ENCODE measurements at regions not wholly inside any gene's neighbourhood (a gene's known extent, or its start where the extent isn't known, plus 50 kb on each side); places are given as distances from the start of the nearest gene placed in this dataset.
"Not testable (repeated sequence)": the region's sequence is repeated elsewhere in the genome, so short reads cannot be mapped to it uniquely, and the experiment has no call there.

- no peak for DNase-seq (ENCODE audit: extremely low spot score)
- Histone ChIP-seq H3K36me3 (ENCODE audit: insufficient read depth) (no peaks in the 10 kb centered on the region), H3K4me1 (ENCODE audit: insufficient read depth) (no peaks in the 10 kb centered on the region), H3K27ac (ENCODE audit: low read depth) (no peak overlapping the region), H3K4me3 (ENCODE audit: low read depth, low read length) (no peak overlapping the region)
- WGBS: 66% methylated on average over 10 of the region's 10 CpGs
Observed at GRCh38 chr20:48448666-48449600, 378.9 kb downstream of the PREX1 start.

DNA sequence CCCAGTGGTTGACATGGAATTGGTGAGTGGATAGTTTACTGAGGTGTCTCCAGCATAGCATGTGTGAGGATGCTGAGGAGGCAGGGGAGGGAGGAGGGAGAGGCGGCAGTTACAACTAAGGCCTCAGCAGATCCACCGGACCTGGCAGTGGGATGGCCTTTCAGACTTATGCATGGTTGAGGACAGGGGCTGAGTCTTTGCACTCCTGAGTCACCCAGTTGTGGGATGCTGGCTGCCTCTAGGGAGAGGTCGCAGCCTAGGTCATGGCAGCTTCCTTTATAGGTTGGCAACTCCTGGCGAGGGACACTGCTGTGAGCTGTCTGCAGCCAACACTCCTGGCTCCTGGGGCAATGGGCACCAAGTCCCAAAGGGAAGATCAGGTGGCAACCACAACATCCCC is 380.3 kb downstream of the PREX1 start:
- WGBS: 86% methylated on average over 4 of the region's 4 CpGs
- DNase-seq (ENCODE audit: extremely low spot score): no peak
- H3K4me3 ChIP-seq (ENCODE audit: low read depth, low read length): no peak overlapping the region
- no peak overlapping the region for H3K27ac ChIP-seq (ENCODE audit: low read depth)
- H3K4me1 ChIP-seq (ENCODE audit: insufficient read depth): no peaks in the 10 kb centered on the region
- H3K36me3 ChIP-seq (ENCODE audit: insufficient read depth): no peaks in the 10 kb centered on the region

DNA sequence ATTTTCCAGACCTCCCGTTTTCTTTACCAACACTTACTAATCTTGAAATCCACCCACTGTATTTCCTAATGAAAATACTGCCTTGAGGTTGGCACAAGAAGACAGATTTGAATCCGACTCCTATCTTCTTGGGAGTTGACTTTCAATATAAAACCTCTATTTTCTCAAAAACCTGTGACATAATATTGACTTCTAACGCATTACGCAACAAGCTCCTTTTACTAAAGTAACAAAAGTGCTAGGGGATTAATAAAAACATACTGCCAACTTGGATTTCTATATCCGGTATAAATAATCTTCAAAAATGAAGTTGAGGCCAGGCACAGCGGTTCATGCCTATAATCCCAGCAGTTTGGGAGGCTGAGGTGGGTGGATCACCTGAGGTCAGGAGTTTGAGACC is 382.0 kb downstream of the PREX1 start:
- Histone ChIP-seq H3K4me3 (ENCODE audit: low read depth, low read length) (no peak overlapping the region), H3K4me1 (ENCODE audit: insufficient read depth) (no peaks in the 10 kb centered on the region), H3K27ac (ENCODE audit: low read depth) (no peak overlapping the region), H3K36me3 (ENCODE audit: insufficient read depth) (no peaks in the 10 kb centered on the region)
- no peak for DNase-seq (ENCODE audit: extremely low spot score)
- WGBS: 90% methylated on average over 6 of the region's 6 CpGs

DNA sequence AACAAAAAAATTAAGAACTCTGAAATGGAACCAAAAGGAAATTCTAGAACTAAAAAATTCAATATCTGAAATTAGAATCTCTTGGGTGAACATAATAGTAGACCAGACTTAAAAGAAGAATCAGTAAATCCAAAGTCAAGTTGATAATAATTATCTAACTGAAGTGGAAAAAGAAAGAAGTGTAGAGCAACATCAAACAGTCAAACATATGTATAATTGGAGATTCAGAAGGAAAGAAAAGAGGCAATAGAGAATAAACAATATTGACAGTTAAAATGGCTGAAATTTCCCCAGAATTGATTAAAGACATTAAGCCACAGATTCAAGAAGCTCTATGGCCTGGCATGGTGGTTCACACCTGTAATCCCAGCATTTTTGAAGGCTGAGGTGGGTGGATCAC is 383.6 kb downstream of the PREX1 start:
- H3K36me3 ChIP-seq (ENCODE audit: insufficient read depth): no peaks in the 10 kb centered on the region
- H3K27ac ChIP-seq (ENCODE audit: low read depth): no peak overlapping the region
- H3K4me3 ChIP-seq (ENCODE audit: low read depth, low read length): no peak overlapping the region

GRCh38 chr20:48440916-48441315 is 386.9 kb downstream of the PREX1 start:
- no peak overlapping the region for H3K4me3 ChIP-seq (ENCODE audit: low read depth, low read length)
- no peak overlapping the region for H3K27ac ChIP-seq (ENCODE audit: low read depth)
- no peaks in the 10 kb centered on the region for H3K36me3 ChIP-seq (ENCODE audit: insufficient read depth)
- no peak for DNase-seq (ENCODE audit: extremely low spot score)
- H3K4me1 ChIP-seq (ENCODE audit: insufficient read depth): no peaks in the 10 kb centered on the region
- 94% methylated on average over 8 of the region's 8 CpGs for WGBS

More for the DNA sequence above, 383.6 kb downstream of the PREX1 start:
- H3K4me1 ChIP-seq (ENCODE audit: insufficient read depth): no peaks in the 10 kb centered on the region
- no peak for DNase-seq (ENCODE audit: extremely low spot score)

DNA sequence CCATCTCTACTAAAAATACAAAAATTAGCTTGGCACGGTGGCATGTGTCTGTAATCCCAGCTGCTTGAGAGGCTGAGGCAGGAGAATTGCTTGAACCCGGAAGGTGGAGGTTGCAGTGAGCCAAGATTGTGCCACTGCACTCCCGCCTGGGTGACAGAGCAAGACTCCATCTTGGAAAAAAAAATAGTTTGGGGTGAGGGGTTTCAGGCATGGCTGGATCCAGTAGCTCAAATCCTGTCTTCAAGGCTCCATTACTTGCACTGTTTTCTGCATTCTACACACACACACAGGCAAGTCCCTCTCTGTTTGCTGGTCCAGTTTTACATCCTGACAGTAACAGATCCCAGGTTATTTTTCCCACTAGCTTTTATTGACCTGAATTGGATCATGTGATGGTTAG is 387.5 kb downstream of the PREX1 start:
- not testable (repeated sequence) for H3K36me3 ChIP-seq (ENCODE audit: insufficient read depth); DNase-seq (ENCODE audit: extremely low spot score); H3K4me3 ChIP-seq (ENCODE audit: low read depth, low read length); H3K27ac ChIP-seq (ENCODE audit: low read depth); H3K4me1 ChIP-seq (ENCODE audit: insufficient read depth)
- WGBS: 93% methylated on average over 3 of the region's 3 CpGs

GRCh38 chr20:48437146-48437545 is 390.7 kb downstream of the PREX1 start:
- Histone ChIP-seq H3K27ac (ENCODE audit: low read depth) (no peak overlapping the region), H3K4me3 (ENCODE audit: low read depth, low read length) (no peak overlapping the region), H3K4me1 (ENCODE audit: insufficient read depth) (no peaks in the 10 kb centered on the region), H3K36me3 (ENCODE audit: insufficient read depth) (no peaks in the 10 kb centered on the region)
- WGBS: 70% methylated on average over 5 of the region's 5 CpGs
- DNase-seq (ENCODE audit: extremely low spot score): no peak

DNA sequence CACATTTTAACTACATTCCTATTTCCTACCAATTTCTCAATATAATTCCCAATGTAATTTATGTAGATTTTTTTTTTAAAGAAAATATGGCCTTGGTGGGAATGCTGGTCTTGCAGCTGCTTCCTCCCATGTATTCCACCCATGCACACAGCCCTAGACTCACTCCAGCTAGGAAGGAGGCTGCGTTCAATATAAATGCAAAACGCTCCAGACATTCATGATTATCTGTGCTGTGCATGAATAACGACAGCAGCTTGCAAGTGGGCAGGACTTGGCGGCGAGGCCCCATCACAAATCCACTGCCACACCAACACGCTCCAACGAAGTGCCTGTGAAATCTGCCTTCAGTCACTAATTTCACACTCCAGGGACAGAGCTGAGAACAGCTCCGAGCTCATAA is 391.2 kb downstream of the PREX1 start:
- 54% methylated on average over 8 of the region's 8 CpGs for WGBS
- H3K4me3 ChIP-seq (ENCODE audit: low read depth, low read length); H3K27ac ChIP-seq (ENCODE audit: low read depth); DNase-seq (ENCODE audit: extremely low spot score); H3K4me1 ChIP-seq (ENCODE audit: insufficient read depth); H3K36me3 ChIP-seq (ENCODE audit: insufficient read depth): not testable (repeated sequence)

DNA sequence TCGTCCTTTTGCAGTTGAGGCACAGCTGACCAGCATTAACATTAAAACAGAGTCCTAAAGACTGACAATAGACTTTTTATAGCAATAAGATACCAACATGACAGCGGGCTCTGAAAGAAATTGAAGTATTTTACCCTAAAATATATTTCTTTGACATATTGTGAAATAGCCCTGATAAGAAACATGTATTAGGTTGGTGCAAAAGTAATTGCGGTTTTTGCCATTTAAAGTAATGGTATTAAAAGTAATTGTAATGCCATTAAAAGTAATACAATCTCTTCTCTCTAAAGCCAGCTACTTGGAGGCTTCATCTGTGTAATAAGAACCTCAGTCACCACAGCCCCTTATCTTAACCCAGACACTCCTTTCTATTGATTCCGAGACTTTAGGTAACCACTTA is 394.6 kb downstream of the PREX1 start:
- 89% methylated on average over 4 of the region's 4 CpGs for whole genome bisulfite sequencing
- H3K36me3 ChIP-seq (ENCODE audit: insufficient read depth): no peaks in the 10 kb centered on the region
- no peaks in the 10 kb centered on the region for H3K4me1 ChIP-seq (ENCODE audit: insufficient read depth)
- no peak for DNase-seq (ENCODE audit: extremely low spot score)
- no peak overlapping the region for H3K4me3 ChIP-seq (ENCODE audit: low read depth, low read length)
- no peak overlapping the region for H3K27ac ChIP-seq (ENCODE audit: low read depth)

GRCh38 chr20:48432494-48432832 is 395.3 kb downstream of the PREX1 start:
- no peak for DNase-seq (ENCODE audit: extremely low spot score)
- no peak overlapping the region for H3K27ac ChIP-seq (ENCODE audit: low read depth)
- no peaks in the 10 kb centered on the region for H3K4me1 ChIP-seq (ENCODE audit: insufficient read depth)
- no peaks in the 10 kb centered on the region for H3K36me3 ChIP-seq (ENCODE audit: insufficient read depth)
- no peak overlapping the region for H3K4me3 ChIP-seq (ENCODE audit: low read depth, low read length)
- 55% methylated on average over 5 of the region's 5 CpGs for WGBS

DNA sequence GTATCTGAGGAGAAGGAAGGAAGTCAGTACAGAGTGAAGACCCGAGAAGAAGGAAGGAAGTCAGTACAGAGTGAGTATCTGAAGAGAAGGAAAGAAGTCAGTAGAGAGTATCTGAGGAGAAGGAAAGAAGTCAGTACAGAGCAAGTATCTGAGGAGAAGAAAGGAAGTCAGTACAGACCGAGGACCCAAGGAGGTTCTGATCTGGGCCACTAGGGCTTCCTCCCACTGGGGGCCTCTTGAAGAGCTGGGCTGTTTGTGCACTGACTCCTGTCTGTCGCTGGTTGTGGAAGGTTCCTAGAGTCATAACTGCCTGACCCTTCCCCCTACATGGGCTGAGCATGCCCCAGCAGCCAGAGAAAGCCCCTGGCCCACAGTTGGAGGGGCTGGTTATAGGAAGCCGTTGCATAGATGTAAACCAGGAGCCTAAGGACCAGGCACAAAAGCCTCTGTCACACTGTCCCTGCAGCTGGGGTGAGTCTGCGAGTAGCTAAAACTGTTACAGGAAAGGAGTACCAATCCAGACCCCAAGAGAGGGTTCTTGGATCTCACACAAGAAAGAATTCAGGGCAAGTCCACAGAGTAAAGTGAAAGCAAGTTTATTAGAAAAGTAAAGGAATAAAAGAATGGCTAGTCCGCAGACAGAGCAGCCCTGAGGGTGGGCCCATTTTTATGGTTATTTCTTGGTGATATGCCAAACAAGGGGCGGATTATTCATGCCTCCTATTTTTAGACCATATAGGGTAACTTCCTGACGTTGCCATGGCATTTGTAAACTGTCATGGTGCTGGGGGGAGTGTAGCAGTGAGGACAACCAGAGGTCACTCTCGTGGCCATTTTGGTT is 395.9 kb downstream of the PREX1 start:
- H3K4me3 ChIP-seq (ENCODE audit: low read depth, low read length): no peak overlapping the region
- no peak for DNase-seq (ENCODE audit: extremely low spot score)
- H3K4me1 ChIP-seq (ENCODE audit: insufficient read depth): no peaks in the 10 kb centered on the region
- H3K27ac ChIP-seq (ENCODE audit: low read depth): no peak overlapping the region
- no peaks in the 10 kb centered on the region for H3K36me3 ChIP-seq (ENCODE audit: insufficient read depth)
- 56% methylated on average over 9 of the region's 9 CpGs for WGBS

DNA sequence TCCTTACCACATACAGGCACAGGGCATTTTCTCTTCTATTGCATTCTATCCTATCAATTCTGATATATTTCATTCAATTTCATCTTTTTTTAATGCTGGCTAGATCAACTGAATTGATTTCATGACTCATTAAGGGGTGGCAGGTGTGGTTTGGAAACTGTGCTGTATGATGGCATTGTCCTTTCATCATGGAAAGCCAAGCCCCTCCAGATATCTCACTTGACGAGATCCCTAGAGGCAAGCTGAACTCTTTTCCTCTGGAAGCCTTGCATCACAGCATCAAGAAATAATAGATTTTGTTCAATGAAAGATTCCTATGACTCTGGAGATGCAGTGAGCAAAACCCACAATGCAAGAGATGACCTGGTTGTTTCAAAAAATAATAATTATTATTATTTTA is 401.2 kb downstream of the PREX1 start:
- H3K27ac ChIP-seq (ENCODE audit: low read depth): no peak overlapping the region
- no peak overlapping the region for H3K4me3 ChIP-seq (ENCODE audit: low read depth, low read length)
- no peaks in the 10 kb centered on the region for H3K36me3 ChIP-seq (ENCODE audit: insufficient read depth)
- no peak for DNase-seq (ENCODE audit: extremely low spot score)
- WGBS: 82% methylated on average over 1 of the region's 1 CpG
- H3K4me1 ChIP-seq (ENCODE audit: insufficient read depth): no peaks in the 10 kb centered on the region

- 44% methylated on average over 9 of the region's 9 CpGs for WGBS
- no peaks in the 10 kb centered on the region for H3K36me3 ChIP-seq (ENCODE audit: insufficient read depth)
Observed at GRCh38 chr20:48425817-48426612, 401.8 kb downstream of the PREX1 start.

More at GRCh38 chr20:48425817-48426612, 401.8 kb downstream of the PREX1 start:
- Histone ChIP-seq H3K4me3 (ENCODE audit: low read depth, low read length) (no peak overlapping the region), H3K27ac (ENCODE audit: low read depth) (no peak overlapping the region), H3K4me1 (ENCODE audit: insufficient read depth) (no peaks in the 10 kb centered on the region)
- DNase-seq (ENCODE audit: extremely low spot score): no peak
